ENCODE measurements at regions not wholly inside any gene's neighbourhood (a gene's known extent, or its start where the extent isn't known, plus 50 kb on each side); places are given as distances from the start of the nearest gene placed in this dataset.

GRCh38 chr6:62683063-62683462, 397.0 kb upstream of the KHDRBS2 start:
- H3K36me3 ChIP-seq = no peaks in the 10 kb centered on the region
- no peak overlapping the region for H3K4me3 ChIP-seq (replicated peaks in 1 of 3)
- WGBS, 2 donors = 85 to 88% methylated on average over 4 of the region's 4 CpGs
- no peaks in the 10 kb centered on the region for H3K9me3 ChIP-seq
- no peak for DNase-seq
- TF ChIP-seq POLR2A (IDR thresholded peaks at IDR 0.05) (no peak), CTCF (IDR thresholded peaks at IDR 0.05) (no peak)
- no peaks in the 10 kb centered on the region for H3K4me1 ChIP-seq
- no peak overlapping the region for H3K27ac ChIP-seq
- no peaks in the 10 kb centered on the region for H3K27me3 ChIP-seq
- intact Hi-C loops (cut with DNase I) = no loop called here

GRCh38 chr6:62681108-62681507, 395.1 kb upstream of the KHDRBS2 start:
- TF ChIP-seq CTCF (IDR thresholded peaks at IDR 0.05) (no peak), POLR2A (IDR thresholded peaks at IDR 0.05) (no peak)
- Histone ChIP-seq H3K36me3 (no peaks in the 10 kb centered on the region), H3K27me3 (no peaks in the 10 kb centered on the region), H3K27ac (no peak overlapping the region), H3K4me1 (no peaks in the 10 kb centered on the region), H3K9me3 (no peaks in the 10 kb centered on the region), H3K4me3 (replicated peaks in 1 of 3) (no peak overlapping the region)
- 67 to 72% methylated on average over 1 of the region's 1 CpG for WGBS, 2 donors
- DNase-seq = no peak
- intact Hi-C loops (cut with DNase I) = no loop called here

- Histone ChIP-seq H3K4me1 (no peaks in the 10 kb centered on the region), H3K36me3 (no peaks in the 10 kb centered on the region), H3K27me3 (no peaks in the 10 kb centered on the region), H3K4me3 (replicated peaks in 1 of 3) (no peak overlapping the region), H3K9me3 (no peaks in the 10 kb centered on the region), H3K27ac (no peak overlapping the region)
- TF ChIP-seq POLR2A (IDR thresholded peaks at IDR 0.05) (no peak), CTCF (IDR thresholded peaks at IDR 0.05) (no peak)
- DNase-seq = no peak
- intact Hi-C loops (cut with DNase I) = no loop called here
These were observed 387.0 kb upstream of the KHDRBS2 start for GRCh38 chr6:62672989-62673388.

GRCh38 chr6:62670490-62671223, 384.6 kb upstream of the KHDRBS2 start:
- no peak overlapping the region for H3K27ac ChIP-seq
- H3K4me1 ChIP-seq = no peaks in the 10 kb centered on the region
- H3K4me3 ChIP-seq (replicated peaks in 1 of 3) = no peak overlapping the region
- DNase-seq = no peak
- 82 to 89% methylated on average over 2 of the region's 2 CpGs for WGBS, 2 donors
- no peaks in the 10 kb centered on the region for H3K9me3 ChIP-seq
- no peaks in the 10 kb centered on the region for H3K36me3 ChIP-seq
- intact Hi-C loops (cut with DNase I) = no loop called here
- H3K27me3 ChIP-seq = no peaks in the 10 kb centered on the region
- TF ChIP-seq CTCF (IDR thresholded peaks at IDR 0.05) = no peak
- TF ChIP-seq POLR2A (IDR thresholded peaks at IDR 0.05) = no peak

GRCh38 chr6:62669831-62670230, 383.8 kb upstream of the KHDRBS2 start:
- no peak overlapping the region for H3K27ac ChIP-seq
- no peaks in the 10 kb centered on the region for H3K9me3 ChIP-seq
- intact Hi-C loops (cut with DNase I) = no loop called here
- TF ChIP-seq CTCF (IDR thresholded peaks at IDR 0.05) (no peak), POLR2A (IDR thresholded peaks at IDR 0.05) (no peak)
- DNase-seq = no peak
- H3K4me3 ChIP-seq (replicated peaks in 1 of 3) = no peak overlapping the region
- H3K36me3 ChIP-seq = no peaks in the 10 kb centered on the region
- H3K4me1 ChIP-seq = no peaks in the 10 kb centered on the region
- no peaks in the 10 kb centered on the region for H3K27me3 ChIP-seq

All from thyroid gland (tissue), 4 donors.